OCI-LY3 (cell line): ENCODE measurements at regions not wholly inside any gene's neighbourhood (a gene's known extent, or its start where the extent isn't known, plus 50 kb on each side); places are given as distances from the start of the nearest gene placed in this dataset.

Experiments used
- H2AFZ ChIP-seq: fragments of 200-600, 300-600 bp; shearing (Covaris generic); 2 replicates; pipeline ENCODE4 v1.6.0; 2014; ENCODE audit warnings: antibody characterized with exemption, low read depth, low read length
- H3K27ac ChIP-seq: fragments of 200-600, 300-600 bp; sonication (generic); 2 replicates; pipeline ENCODE4 v1.5.1; 2014; ENCODE audit warnings: mild to moderate bottlenecking, low read length, moderate library complexity, mixed read lengths
- H3K27me3 ChIP-seq: fragments of 200-600, 300-600 bp; sonication (generic); 2 replicates; pipeline ENCODE4 v1.6.1; 2014; ENCODE audit warnings: low read depth, low read length, mixed read lengths
- H3K36me3 ChIP-seq: fragments of 200-600, 300-600 bp; sonication (generic); replicated peaks from 2 replicates; pipeline ENCODE3; 2014; ENCODE audit warnings: low read depth, low read length, mixed read lengths
- H3K4me1 ChIP-seq: fragments of 300-600, 200-600 bp; sonication (generic); 2 replicates; pipeline ENCODE4 v1.6.1; 2014; ENCODE audit warnings: low read length, mixed read lengths
- H3K4me2 ChIP-seq: fragments of 200-600, 300-600 bp; sonication (generic); 2 replicates; pipeline ENCODE4 v1.6.1; 2014; ENCODE audit warnings: low read length, mixed read lengths
- H3K4me3 ChIP-seq: fragments of 300-600, 200-600 bp; sonication (generic); 2 replicates; pipeline ENCODE4 v1.5.1; 2014; ENCODE audit warnings: antibody characterized with exemption, mild to moderate bottlenecking, low read length, moderate library complexity
- H3K79me2 ChIP-seq: fragments of 300-600, 200-600 bp; shearing (Covaris generic); 2 replicates; pipeline ENCODE4 v1.6.1; 2014; ENCODE audit warnings: mild to moderate bottlenecking, low read length, mixed read lengths
- H3K9ac ChIP-seq: fragments of 300-600, 200-600 bp; shearing (Covaris generic); 2 replicates; pipeline ENCODE4 v1.6.0; 2014; ENCODE audit warnings: mild to moderate bottlenecking, low read length, moderate library complexity
- H3K9me3 ChIP-seq: fragments of 200-600, 300-600 bp; shearing (Covaris generic); 2 replicates; pipeline ENCODE4 v1.6.1; 2014; ENCODE audit warnings: low read length, mixed read lengths; ENCODE audit not compliant: insufficient read depth
- H4K20me1 ChIP-seq: fragments of 200-600, 300-600 bp; sonication (generic); 2 replicates; pipeline ENCODE4 v1.6.1; 2016; ENCODE audit warnings: low read length, mixed read lengths; ENCODE audit not compliant: insufficient read depth
- EZH2phosphoT487 ChIP-seq: fragments of 200-600 bp; shearing (Covaris generic); IDR thresholded peaks from 2 replicates; pipeline ENCODE4 v1.6.1; 2018; ENCODE audit warnings: antibody characterized with exemption, mixed run types, low read depth
- TF ChIP-seq, protein P1 (sequence below): fragments of 200-600, 300-600 bp; sonication (generic); IDR thresholded peaks from 2 replicates; pipeline ENCODE4 v1.5.1; 2014; ENCODE audit warnings: antibody characterized with exemption, low read length, low read depth

DNA sequence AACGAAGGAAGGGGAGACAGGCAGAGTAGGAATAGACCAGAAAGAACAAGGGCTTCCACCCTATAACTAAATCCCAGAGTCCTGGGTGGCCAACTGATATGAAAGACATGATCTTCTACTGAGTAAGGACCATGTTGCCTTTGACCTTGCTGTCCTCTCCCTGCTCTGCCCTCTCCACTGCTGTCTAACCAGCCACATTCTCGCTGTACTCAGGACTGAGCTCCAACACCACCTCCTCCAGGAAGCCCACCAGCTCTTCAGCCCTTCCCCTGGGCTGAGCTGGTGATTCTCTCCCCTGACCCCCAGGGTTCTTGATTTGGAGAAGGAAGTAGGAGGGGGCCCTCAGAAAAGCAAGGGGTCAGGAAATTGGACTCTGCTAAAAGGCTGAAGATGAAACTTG, 159.2 kb downstream of the DICER1 start:
- H4K20me1 ChIP-seq = no peaks in the 10 kb centered on the region
- no peak for TF ChIP-seq EZH2phosphoT487
- TF ChIP-seq, protein P1, sequence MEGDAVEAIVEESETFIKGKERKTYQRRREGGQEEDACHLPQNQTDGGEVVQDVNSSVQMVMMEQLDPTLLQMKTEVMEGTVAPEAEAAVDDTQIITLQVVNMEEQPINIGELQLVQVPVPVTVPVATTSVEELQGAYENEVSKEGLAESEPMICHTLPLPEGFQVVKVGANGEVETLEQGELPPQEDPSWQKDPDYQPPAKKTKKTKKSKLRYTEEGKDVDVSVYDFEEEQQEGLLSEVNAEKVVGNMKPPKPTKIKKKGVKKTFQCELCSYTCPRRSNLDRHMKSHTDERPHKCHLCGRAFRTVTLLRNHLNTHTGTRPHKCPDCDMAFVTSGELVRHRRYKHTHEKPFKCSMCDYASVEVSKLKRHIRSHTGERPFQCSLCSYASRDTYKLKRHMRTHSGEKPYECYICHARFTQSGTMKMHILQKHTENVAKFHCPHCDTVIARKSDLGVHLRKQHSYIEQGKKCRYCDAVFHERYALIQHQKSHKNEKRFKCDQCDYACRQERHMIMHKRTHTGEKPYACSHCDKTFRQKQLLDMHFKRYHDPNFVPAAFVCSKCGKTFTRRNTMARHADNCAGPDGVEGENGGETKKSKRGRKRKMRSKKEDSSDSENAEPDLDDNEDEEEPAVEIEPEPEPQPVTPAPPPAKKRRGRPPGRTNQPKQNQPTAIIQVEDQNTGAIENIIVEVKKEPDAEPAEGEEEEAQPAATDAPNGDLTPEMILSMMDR = no peak
- no peak overlapping the region for H3K4me2 ChIP-seq
- no peak overlapping the region for H3K9ac ChIP-seq
- H3K4me3 ChIP-seq = no peak overlapping the region
- no peaks in the 10 kb centered on the region for H3K79me2 ChIP-seq
- no peaks in the 10 kb centered on the region for H3K9me3 ChIP-seq
- peaks cover 7% of the 10 kb centered on the region for H3K4me1 ChIP-seq
- peaks cover 23% of the 10 kb centered on the region for H3K27me3 ChIP-seq
- H2AFZ ChIP-seq = no peak overlapping the region
- H3K27ac ChIP-seq = no peak overlapping the region
- H3K36me3 ChIP-seq = no peaks in the 10 kb centered on the region

DNA sequence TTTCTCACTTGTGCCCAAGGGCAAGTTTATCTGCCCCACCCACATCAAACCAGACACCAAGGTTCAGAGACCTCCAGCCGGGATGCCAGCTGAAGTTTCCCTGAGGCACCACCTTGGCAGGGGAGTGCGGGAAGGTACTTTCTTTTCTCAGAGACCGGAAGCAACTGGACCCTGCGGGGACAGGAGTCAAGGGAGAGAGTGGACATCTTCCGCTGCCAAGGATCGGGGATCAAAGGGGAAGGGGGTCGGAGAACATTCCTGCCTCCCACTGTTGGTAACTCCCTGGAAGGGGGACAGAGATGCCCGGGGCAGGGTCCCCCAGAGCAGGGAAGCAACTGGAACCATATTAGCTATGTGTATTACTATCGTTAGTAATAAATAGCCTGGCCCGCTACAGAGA, 161.8 kb downstream of the DICER1 start:
- H3K9me3 ChIP-seq = no peaks in the 10 kb centered on the region
- no peaks in the 10 kb centered on the region for H4K20me1 ChIP-seq
- peaks cover 14% of the 10 kb centered on the region for H3K27me3 ChIP-seq
- no peaks in the 10 kb centered on the region for H3K36me3 ChIP-seq
- TF ChIP-seq EZH2phosphoT487 = no peak
- TF ChIP-seq, protein P1 = no peak
- no peak overlapping the region for H3K9ac ChIP-seq
- H3K4me3 ChIP-seq = no peak overlapping the region
- no peak overlapping the region for H3K4me2 ChIP-seq
- H3K4me1 ChIP-seq = peaks cover 9% of the 10 kb centered on the region
- no peak overlapping the region for H3K27ac ChIP-seq
- no peaks in the 10 kb centered on the region for H3K79me2 ChIP-seq
- H2AFZ ChIP-seq = no peak overlapping the region

DNA sequence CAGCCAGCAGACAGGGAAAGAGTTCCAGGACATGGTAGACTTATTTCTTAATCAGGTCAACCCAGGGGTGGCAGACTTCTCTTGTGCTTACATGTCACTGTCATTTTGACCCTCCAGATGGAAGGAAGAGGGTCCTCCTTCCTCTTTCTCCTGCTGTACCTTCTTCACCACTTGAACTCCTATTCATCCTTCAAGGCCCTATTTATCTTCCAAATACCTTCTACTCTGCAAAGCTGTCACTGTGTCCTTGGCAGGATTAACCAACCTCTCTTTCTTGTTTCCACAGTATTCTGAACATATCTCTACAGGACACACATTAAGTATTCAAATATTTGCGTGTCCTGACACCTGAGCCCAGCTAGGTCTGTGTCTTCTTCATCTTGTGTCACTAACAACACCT, 163.1 kb downstream of the DICER1 start:
- H3K79me2 ChIP-seq = no peaks in the 10 kb centered on the region
- H3K4me1 ChIP-seq = peaks cover 9% of the 10 kb centered on the region
- peaks cover 14% of the 10 kb centered on the region for H3K27me3 ChIP-seq
- TF ChIP-seq, protein P1 = no peak
- TF ChIP-seq EZH2phosphoT487 = no peak
- no peak overlapping the region for H3K4me2 ChIP-seq
- H3K4me3 ChIP-seq = no peak overlapping the region
- H3K27ac ChIP-seq = no peak overlapping the region
- no peaks in the 10 kb centered on the region for H3K9me3 ChIP-seq
- no peak overlapping the region for H2AFZ ChIP-seq
- H3K9ac ChIP-seq = no peak overlapping the region
- no peaks in the 10 kb centered on the region for H3K36me3 ChIP-seq
- no peaks in the 10 kb centered on the region for H4K20me1 ChIP-seq

DNA sequence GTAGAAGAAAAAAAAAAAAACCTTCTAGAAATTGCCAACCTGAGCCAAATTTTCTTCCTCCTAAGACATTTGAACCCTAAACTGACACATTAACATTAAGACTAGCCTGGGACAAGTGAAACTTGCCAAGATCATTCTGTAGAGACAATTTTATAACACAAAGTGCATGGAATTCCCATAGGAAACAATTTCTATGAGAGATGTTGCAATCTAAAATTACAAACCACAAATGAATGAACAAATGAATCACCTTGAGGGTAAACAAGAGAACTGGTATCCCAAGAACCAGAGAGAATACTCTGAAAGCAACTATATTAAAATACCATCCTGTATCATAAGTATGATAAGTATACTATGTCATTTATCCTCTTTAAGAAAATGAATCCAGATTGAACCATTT, 165.3 kb downstream of the DICER1 start:
- Histone ChIP-seq H3K27me3 (peaks cover 16% of the 10 kb centered on the region), H3K4me2 (no peak overlapping the region), H3K9ac (no peak overlapping the region), H3K27ac (no peak overlapping the region), H3K36me3 (no peaks in the 10 kb centered on the region), H3K9me3 (no peaks in the 10 kb centered on the region), H4K20me1 (no peaks in the 10 kb centered on the region), H2AFZ (no peak overlapping the region), H3K4me1 (peaks cover 9% of the 10 kb centered on the region), H3K79me2 (no peaks in the 10 kb centered on the region), H3K4me3 (no peak overlapping the region)
- TF ChIP-seq, protein P1 = no peak
- no peak for TF ChIP-seq EZH2phosphoT487
